Osteoblast (primary cell): ENCODE measurements at regions not wholly inside any gene's neighbourhood (a gene's known extent, or its start where the extent isn't known, plus 50 kb on each side); places are given as distances from the start of the nearest gene placed in this dataset.
"Not testable (repeated sequence)": the region's sequence is repeated elsewhere in the genome, so short reads cannot be mapped to it uniquely, and the experiment has no call there.

Experiments used
- DNase-seq: peaks from one replicate; pipeline ENCODE4 v3.0.0; 2011; ENCODE audit warnings: low spot score, mixed read lengths; ENCODE audit not compliant: insufficient read length; ENCODE audit errors: missing footprints
- H2AFZ ChIP-seq: 2 replicates; pipeline ENCODE4 v1.6.0; 2011; ENCODE audit warnings: mild to moderate bottlenecking, low read length
- H3K27ac ChIP-seq: 2 replicates; pipeline ENCODE4 v1.5.1; 2011; ENCODE audit warnings: mild to moderate bottlenecking, low read depth, low read length, moderate library complexity
- H3K27me3 ChIP-seq: 2 replicates; pipeline ENCODE4 v1.6.0; 2012; ENCODE audit warnings: mild to moderate bottlenecking, control low read depth, inconsistent platforms, low read length, moderate library complexity; ENCODE audit not compliant: insufficient read depth
- H3K36me3 ChIP-seq: 2 replicates; pipeline ENCODE4 v1.5.1; 2011; ENCODE audit warnings: mild to moderate bottlenecking, low read length, control low read depth, moderate library complexity; ENCODE audit not compliant: insufficient read depth
- H3K4me1 ChIP-seq: 2 replicates; pipeline ENCODE4 v1.5.1; 2011; ENCODE audit warnings: mild to moderate bottlenecking, low read length, control low read depth, moderate library complexity; ENCODE audit not compliant: insufficient read depth
- H3K4me2 ChIP-seq: 2 replicates; pipeline ENCODE4 v1.6.0; 2011; ENCODE audit warnings: mild to moderate bottlenecking, low read length; ENCODE audit not compliant: insufficient read depth
- H3K4me3 ChIP-seq: fragments of 200-600 bp; sonication (generic); 3 replicates; pipeline ENCODE4 v1.5.1; 2012; ENCODE audit warnings: mild to moderate bottlenecking, low read length, inconsistent platforms; ENCODE audit not compliant: insufficient read depth
- H3K79me2 ChIP-seq: 2 replicates; pipeline ENCODE4 v1.6.0; 2012; ENCODE audit warnings: mild to moderate bottlenecking, low read length, control low read depth, inconsistent platforms; ENCODE audit not compliant: insufficient read depth
- H3K9me3 ChIP-seq: 2 replicates; pipeline ENCODE4 v1.5.1; 2011; ENCODE audit warnings: low read depth, low read length, control low read depth
- H4K20me1 ChIP-seq: 2 replicates; pipeline ENCODE4 v1.6.0; 2012; ENCODE audit warnings: mild to moderate bottlenecking, low read length, control low read depth; ENCODE audit not compliant: insufficient read depth
- CTCF ChIP-seq: IDR thresholded peaks from 2 replicates; pipeline ENCODE4 v1.5.1; 2011; ENCODE audit warnings: mild to moderate bottlenecking, low read depth, low read length, moderate library complexity; ENCODE audit errors: extremely low read depth

DNA sequence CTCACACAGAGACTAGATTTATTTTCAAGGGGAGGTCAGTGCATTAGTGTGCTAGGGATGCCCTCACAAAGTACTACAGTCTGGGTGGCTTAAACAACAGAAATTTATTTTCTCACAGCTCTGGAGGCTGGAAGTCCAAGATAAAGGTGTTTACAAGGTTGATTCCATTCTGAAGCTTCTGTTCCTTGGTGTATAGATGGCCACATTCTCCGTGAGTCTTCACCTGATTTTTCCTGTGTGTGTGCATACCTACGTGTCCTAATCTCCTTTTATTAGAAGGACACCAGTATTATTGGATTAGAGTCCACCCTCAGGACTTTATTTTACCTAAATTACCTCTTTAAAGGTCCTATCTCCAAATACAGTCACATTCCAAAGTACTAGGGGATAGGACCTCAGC is 91.7 kb upstream of the FRMD4A start:
- no peak overlapping the region for H3K27ac ChIP-seq

DNA sequence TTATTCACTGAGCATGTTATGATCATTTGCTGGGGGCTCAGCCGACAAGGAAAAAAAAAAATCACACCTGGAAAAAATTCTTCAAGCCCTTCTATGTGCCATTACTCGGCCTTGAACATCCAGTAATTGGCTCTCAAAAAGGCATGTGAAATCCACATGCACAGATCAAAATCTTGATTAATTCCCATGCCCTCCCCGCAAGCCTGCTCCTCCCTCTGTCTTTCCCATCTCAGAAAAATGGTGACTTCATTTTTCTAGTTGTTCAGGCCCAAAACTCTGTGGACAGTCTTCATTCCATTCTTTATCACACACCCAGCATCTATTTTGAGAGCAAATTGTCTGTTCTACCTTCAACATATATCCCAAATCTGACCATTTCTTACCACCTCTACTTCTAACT is 91.2 kb upstream of the FRMD4A start:
- Histone ChIP-seq H4K20me1 (no peaks in the 10 kb centered on the region), H2AFZ (no peak overlapping the region), H3K27me3 (no peaks in the 10 kb centered on the region), H3K9me3 (no peaks in the 10 kb centered on the region), H3K36me3 (no peaks in the 10 kb centered on the region), H3K4me3 (no peak overlapping the region), H3K27ac (no peak overlapping the region), H3K4me2 (no peak overlapping the region), H3K4me1 (no peaks in the 10 kb centered on the region), H3K79me2 (no peaks in the 10 kb centered on the region)
- DNase-seq, result no peak
- TF ChIP-seq CTCF, result no peak

More for the DNA sequence above, 91.7 kb upstream of the FRMD4A start:
- H3K4me3 ChIP-seq, result no peak overlapping the region
- no peak overlapping the region for H2AFZ ChIP-seq
- H4K20me1 ChIP-seq, result no peaks in the 10 kb centered on the region
- H3K27me3 ChIP-seq, result no peaks in the 10 kb centered on the region
- no peaks in the 10 kb centered on the region for H3K36me3 ChIP-seq
- no peak overlapping the region for H3K4me2 ChIP-seq
- TF ChIP-seq CTCF, result no peak
- no peaks in the 10 kb centered on the region for H3K4me1 ChIP-seq
- no peaks in the 10 kb centered on the region for H3K9me3 ChIP-seq
- DNase-seq, result no peak
- no peaks in the 10 kb centered on the region for H3K79me2 ChIP-seq

- H3K36me3 ChIP-seq, DNase-seq, H4K20me1 ChIP-seq, H3K9me3 ChIP-seq, H3K4me2 ChIP-seq, H2AFZ ChIP-seq, H3K27ac ChIP-seq, H3K79me2 ChIP-seq, H3K4me3 ChIP-seq, H3K27me3 ChIP-seq: not testable (repeated sequence)
- peaks cover 17% of the 10 kb centered on the region for H3K4me1 ChIP-seq
These were observed 86.6 kb upstream of the FRMD4A start for GRCh38 chr10:14417336-14417735.

DNA sequence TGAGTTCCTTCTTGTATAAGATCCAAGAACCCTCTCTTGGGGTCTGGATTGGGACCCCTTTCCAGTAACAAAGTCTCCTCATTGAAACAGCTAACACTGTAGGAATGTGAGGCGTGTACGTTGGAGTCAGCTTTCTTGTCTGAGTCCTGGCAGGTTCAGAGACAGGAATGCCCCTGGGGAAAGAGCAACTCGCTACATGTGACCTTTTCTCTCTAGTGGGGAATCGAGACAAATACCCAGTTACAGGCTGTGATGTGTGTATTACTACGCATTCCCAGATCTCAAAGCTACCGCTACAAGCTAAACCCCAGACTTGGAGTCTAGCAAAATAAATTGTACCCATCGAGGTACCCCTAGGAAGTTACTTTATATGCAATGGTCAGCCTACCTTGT is 85.6 kb upstream of the FRMD4A start:
- Histone ChIP-seq H3K79me2 (no peaks in the 10 kb centered on the region), H4K20me1 (no peaks in the 10 kb centered on the region), H2AFZ (no peak overlapping the region), H3K27ac (peak overlapping the region; percentile 80), H3K4me2 (no peak overlapping the region), H3K27me3 (no peaks in the 10 kb centered on the region), H3K4me3 (no peak overlapping the region), H3K9me3 (no peaks in the 10 kb centered on the region), H3K36me3 (no peaks in the 10 kb centered on the region), H3K4me1 (peaks cover 20% of the 10 kb centered on the region)
- no peak for DNase-seq
- no peak for TF ChIP-seq CTCF
